ENCODE measurements at regions not wholly inside any gene's neighbourhood (a gene's known extent, or its start where the extent isn't known, plus 50 kb on each side); places are given as distances from the start of the nearest gene placed in this dataset.

DNA sequence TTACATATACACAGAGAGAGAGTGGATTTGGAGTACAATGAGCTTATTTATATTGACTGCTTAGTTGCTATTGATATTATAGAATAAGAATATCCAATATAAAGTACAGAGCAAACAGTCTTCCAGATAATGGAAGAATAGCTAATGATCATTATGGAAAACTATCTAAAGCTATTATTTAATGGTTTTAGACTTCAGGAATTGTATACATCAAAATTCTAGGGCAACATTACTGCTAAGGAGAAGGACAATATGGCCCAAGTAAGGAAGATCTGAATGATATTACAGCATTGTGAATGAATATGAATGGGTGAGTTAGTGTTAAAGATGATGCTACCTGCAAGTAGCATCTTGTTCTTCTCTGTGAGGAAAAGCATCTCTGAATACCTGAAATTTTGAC is 604.2 kb upstream of the PCDH20 start:
- no peak overlapping the region for H3K4me2 ChIP-seq (ENCODE audit: low read depth, low read length)
- no peak overlapping the region for H2AK9ac ChIP-seq (replicated peaks; ENCODE audit: low read depth, low read length, poor library complexity)
- no peaks in the 10 kb centered on the region for H4K20me1 ChIP-seq (ENCODE audit: insufficient read depth, low read length)
- no peaks in the 10 kb centered on the region for H3K9me1 ChIP-seq (ENCODE audit: insufficient read depth, low read length)
- H3K9me3 ChIP-seq (ENCODE audit: control insufficient read depth, insufficient read depth, low read length), result no peaks in the 10 kb centered on the region
- intact Hi-C loops (cut with micrococcal nuclease), result no loop called here
- H3K9ac ChIP-seq (ENCODE audit: low read depth, low read length), result no peak overlapping the region
- no peak overlapping the region for H3K27ac ChIP-seq (ENCODE audit: insufficient read depth, low read length)
- no peak for ATAC-seq (ENCODE audit: low read depth)
- CTCF ChIA-PET, result no interaction called here
- no peak overlapping the region for H4K5ac ChIP-seq (ENCODE audit: low read depth, low read length)
- no peak for TF ChIP-seq CEBPB (IDR thresholded peaks at IDR 0.05; ENCODE audit: low read depth, low read length)
- no peak for TF ChIP-seq POLR2A (IDR thresholded peaks at IDR 0.05; ENCODE audit: low read depth, low read length)
- no peak for TF ChIP-seq CHD1 (IDR thresholded peaks at IDR 0.05; ENCODE audit: low read depth, low read length)
- TF ChIP-seq MAZ (IDR thresholded peaks at IDR 0.05; ENCODE audit: borderline replicate concordance, low read depth, low read length), result no peak
- in situ Hi-C loops (cut with MboI; ENCODE audit: low sequenced_read_pairs), result no loop called here
- no peaks in the 10 kb centered on the region for H3K79me1 ChIP-seq (ENCODE audit: low read depth in 1 of 2, low read length in 2 of 2)
- H3K4ac ChIP-seq (ENCODE audit: low read depth, low read length), result no peak overlapping the region
- no peak overlapping the region for H2BK15ac ChIP-seq (ENCODE audit: low read depth, low read length)
- no peak overlapping the region for H4K91ac ChIP-seq (ENCODE audit: insufficient read depth, low read depth, low read length)
- no peak overlapping the region for H2BK5ac ChIP-seq (ENCODE audit: low read depth, low read length, poor library complexity, severe bottlenecking)
- no peak overlapping the region for H3K14ac ChIP-seq (replicated peaks; ENCODE audit: low read depth, low read length)
- no peak overlapping the region for H2AFZ ChIP-seq (replicated peaks; ENCODE audit: low read length, poor library complexity)
- H3K4me1 ChIP-seq (ENCODE audit: control insufficient read depth, insufficient read depth, low read length), result no peaks in the 10 kb centered on the region
- no TSS peak for BruUV-seq (replicated peaks)
- no peak overlapping the region for H2BK20ac ChIP-seq (ENCODE audit: low read depth, low read length)
- H2BK120ac ChIP-seq (ENCODE audit: low read depth, low read length), result no peak overlapping the region
- no peaks in the 10 kb centered on the region for H3K36me3 ChIP-seq (ENCODE audit: control insufficient read depth, insufficient read depth, low read length)
- no peak overlapping the region for H3K18ac ChIP-seq (ENCODE audit: low read depth, low read length)
- dilution Hi-C loops (cut with HindIII; ENCODE audit: low sequenced_read_pairs, unreplicated experiment), result no loop called here
- no peak overlapping the region for H3K56ac ChIP-seq (ENCODE audit: extremely low read depth, insufficient read depth, low read length)
- H3K4me3 ChIP-seq (ENCODE audit: insufficient read depth, low read depth, low read length), result no peak overlapping the region
- no peak for DNase-seq
- POLR2A ChIA-PET (ENCODE audit: unreplicated experiment), result no interaction called here
- no peak overlapping the region for H3K23ac ChIP-seq (ENCODE audit: low read depth, low read length)
- no peak overlapping the region for H4K8ac ChIP-seq (ENCODE audit: low read depth in 2 of 2, low read length in 2 of 2)
- H3K27me3 ChIP-seq (ENCODE audit: control insufficient read depth, insufficient read depth, low read length), result no peaks in the 10 kb centered on the region
- no peak overlapping the region for H2AK5ac ChIP-seq (ENCODE audit: low read depth, low read length)
